Right lobe of liver (tissue), 4 donors: ENCODE measurements at regions not wholly inside any gene's neighbourhood (a gene's known extent, or its start where the extent isn't known, plus 50 kb on each side); places are given as distances from the start of the nearest gene placed in this dataset.

Experiments used
- POLR2A ChIP-seq: fragments of 450-650 bp; IDR thresholded peaks from one replicate; pipeline ENCODE4 v1.6.1; 2017; ENCODE audit warnings: antibody characterized with exemption, mild to moderate bottlenecking
- TF ChIP-seq, protein P1 (sequence below), 4 donors: fragments of 200-600 bp in 3 of 4; fragments of 450-650 bp in 1 of 4; IDR thresholded peaks; one replicate each; pipeline versions ENCODE4 v1.5.1 to v1.8.0; 2016 to 2022; ENCODE audit warnings: antibody characterized with exemption in 4 of 4, mild to moderate bottlenecking in 2 of 4
- donor health status: DM: no; HTN: no; CAD: no.
- donor health status: DM: no; HTN: no; CAD: no.
- donor health status: DM: no; HTN: yes; CAD: no.

GRCh38 chr15:96072821-96073220, 257.7 kb upstream of the NR2F2 start:
- TF ChIP-seq, protein P1, sequence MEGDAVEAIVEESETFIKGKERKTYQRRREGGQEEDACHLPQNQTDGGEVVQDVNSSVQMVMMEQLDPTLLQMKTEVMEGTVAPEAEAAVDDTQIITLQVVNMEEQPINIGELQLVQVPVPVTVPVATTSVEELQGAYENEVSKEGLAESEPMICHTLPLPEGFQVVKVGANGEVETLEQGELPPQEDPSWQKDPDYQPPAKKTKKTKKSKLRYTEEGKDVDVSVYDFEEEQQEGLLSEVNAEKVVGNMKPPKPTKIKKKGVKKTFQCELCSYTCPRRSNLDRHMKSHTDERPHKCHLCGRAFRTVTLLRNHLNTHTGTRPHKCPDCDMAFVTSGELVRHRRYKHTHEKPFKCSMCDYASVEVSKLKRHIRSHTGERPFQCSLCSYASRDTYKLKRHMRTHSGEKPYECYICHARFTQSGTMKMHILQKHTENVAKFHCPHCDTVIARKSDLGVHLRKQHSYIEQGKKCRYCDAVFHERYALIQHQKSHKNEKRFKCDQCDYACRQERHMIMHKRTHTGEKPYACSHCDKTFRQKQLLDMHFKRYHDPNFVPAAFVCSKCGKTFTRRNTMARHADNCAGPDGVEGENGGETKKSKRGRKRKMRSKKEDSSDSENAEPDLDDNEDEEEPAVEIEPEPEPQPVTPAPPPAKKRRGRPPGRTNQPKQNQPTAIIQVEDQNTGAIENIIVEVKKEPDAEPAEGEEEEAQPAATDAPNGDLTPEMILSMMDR (IDR thresholded peaks at IDR 0.05) = no peak
- TF ChIP-seq POLR2A = no peak
